Colon (tissue), 2 donors: ENCODE measurements at regions not wholly inside any gene's neighbourhood (a gene's known extent, or its start where the extent isn't known, plus 50 kb on each side); places are given as distances from the start of the nearest gene placed in this dataset.
"Not testable (repeated sequence)": the region's sequence is repeated elsewhere in the genome, so short reads cannot be mapped to it uniquely, and the experiment has no call there.

ENCODE experiments used
- FAIRE-seq: peaks from 2 replicates; lab custom pipeline; 2012; peaks lifted over from hg19 to GRCh38; lab: Jason Lieb, UNC
- donor health status: control.
- donor health status: control.

GRCh38 chr6:167208819-167209576 lies 51.2 kb upstream of the GPR31 start:
- no peak for FAIRE-seq

GRCh38 chr6:167209577-167209975 lies 51.8 kb upstream of the GPR31 start:
- no peak for FAIRE-seq

- no peak for FAIRE-seq
These were observed 52.9 kb upstream of the GPR31 start for GRCh38 chr6:167210375-167211294.

- no peak for FAIRE-seq
These were observed 53.5 kb upstream of the GPR31 start for GRCh38 chr6:167211295-167211648.

GRCh38 chr6:167211881-167212712 lies 54.3 kb upstream of the GPR31 start:
- FAIRE-seq = no peak

GRCh38 chr6:167212713-167213005 lies 54.9 kb upstream of the GPR31 start:
- no peak for FAIRE-seq

GRCh38 chr6:167214206-167214605 lies 56.4 kb upstream of the GPR31 start:
- FAIRE-seq = no peak

GRCh38 chr6:167215429-167216250 lies 57.9 kb upstream of the GPR31 start:
- FAIRE-seq = not testable (repeated sequence)

- FAIRE-seq = not testable (repeated sequence)
These were observed 58.7 kb upstream of the GPR31 start for GRCh38 chr6:167216390-167217050.

GRCh38 chr6:167217073-167217472 lies 59.3 kb upstream of the GPR31 start:
- FAIRE-seq = not testable (repeated sequence)

- peak; percentile 95 for FAIRE-seq
These were observed 60.4 kb upstream of the GPR31 start for GRCh38 chr6:167217951-167218759.

- FAIRE-seq = not testable (repeated sequence)
These were observed 61.3 kb upstream of the GPR31 start for GRCh38 chr6:167219079-167219478.

- no peak for FAIRE-seq
These were observed 62.3 kb upstream of the GPR31 start for GRCh38 chr6:167219967-167220512.

GRCh38 chr6:167221400-167222201 lies 63.8 kb upstream of the GPR31 start:
- no peak for FAIRE-seq

GRCh38 chr6:167225566-167226382 lies 65.3 kb upstream of the UNC93A start:
- FAIRE-seq = not testable (repeated sequence)

- no peak for FAIRE-seq
These were observed 64.8 kb upstream of the UNC93A start for GRCh38 chr6:167226383-167226685.

GRCh38 chr6:167226791-167227190 lies 64.3 kb upstream of the UNC93A start:
- no peak for FAIRE-seq

- FAIRE-seq = no peak
These were observed 63.1 kb upstream of the UNC93A start for GRCh38 chr6:167227984-167228383.
